PFSK-1 (cell line): ENCODE measurements at regions not wholly inside any gene's neighbourhood (a gene's known extent, or its start where the extent isn't known, plus 50 kb on each side); places are given as distances from the start of the nearest gene placed in this dataset.

Experiments used
- FOXP2 ChIP-seq: optimal IDR thresholded peaks from 2 replicates; pipeline ENCODE3; 2011; ENCODE audit warnings: borderline replicate concordance, control low read depth, inconsistent platforms; ENCODE audit not compliant: insufficient read depth; ENCODE audit errors: extremely low read length, extremely low read depth
- POLR2AphosphoS5 ChIP-seq: IDR thresholded peaks from 2 replicates; pipeline ENCODE4 v1.6.1; 2012; ENCODE audit warnings: low read depth, mild to moderate bottlenecking, control low read depth, low read length, moderate library complexity
- SIN3A ChIP-seq: IDR thresholded peaks from 2 replicates; pipeline ENCODE4 v1.6.1; 2012; ENCODE audit warnings: mild to moderate bottlenecking, low read length, moderate library complexity, borderline replicate concordance; ENCODE audit not compliant: insufficient read depth
- TAF1 ChIP-seq: IDR thresholded peaks from 2 replicates; pipeline ENCODE4 v1.6.1; 2012; ENCODE audit warnings: low read length, control low read depth, borderline replicate concordance; ENCODE audit not compliant: insufficient read depth
- TF ChIP-seq, protein P1 (sequence below), 2 experiments: IDR thresholded peaks; 2 replicates each; pipeline versions ENCODE4 v1.6.1 to v1.8.0; 2011 to 2012; ENCODE audit warnings: low read depth in 2 of 2, low read length in 2 of 2, control low read depth in 1 of 2, inconsistent platforms in 1 of 2, mild to moderate bottlenecking in 1 of 2, moderate library complexity in 1 of 2; ENCODE audit not compliant: insufficient read depth in 1 of 2

- TF ChIP-seq, protein P1, sequence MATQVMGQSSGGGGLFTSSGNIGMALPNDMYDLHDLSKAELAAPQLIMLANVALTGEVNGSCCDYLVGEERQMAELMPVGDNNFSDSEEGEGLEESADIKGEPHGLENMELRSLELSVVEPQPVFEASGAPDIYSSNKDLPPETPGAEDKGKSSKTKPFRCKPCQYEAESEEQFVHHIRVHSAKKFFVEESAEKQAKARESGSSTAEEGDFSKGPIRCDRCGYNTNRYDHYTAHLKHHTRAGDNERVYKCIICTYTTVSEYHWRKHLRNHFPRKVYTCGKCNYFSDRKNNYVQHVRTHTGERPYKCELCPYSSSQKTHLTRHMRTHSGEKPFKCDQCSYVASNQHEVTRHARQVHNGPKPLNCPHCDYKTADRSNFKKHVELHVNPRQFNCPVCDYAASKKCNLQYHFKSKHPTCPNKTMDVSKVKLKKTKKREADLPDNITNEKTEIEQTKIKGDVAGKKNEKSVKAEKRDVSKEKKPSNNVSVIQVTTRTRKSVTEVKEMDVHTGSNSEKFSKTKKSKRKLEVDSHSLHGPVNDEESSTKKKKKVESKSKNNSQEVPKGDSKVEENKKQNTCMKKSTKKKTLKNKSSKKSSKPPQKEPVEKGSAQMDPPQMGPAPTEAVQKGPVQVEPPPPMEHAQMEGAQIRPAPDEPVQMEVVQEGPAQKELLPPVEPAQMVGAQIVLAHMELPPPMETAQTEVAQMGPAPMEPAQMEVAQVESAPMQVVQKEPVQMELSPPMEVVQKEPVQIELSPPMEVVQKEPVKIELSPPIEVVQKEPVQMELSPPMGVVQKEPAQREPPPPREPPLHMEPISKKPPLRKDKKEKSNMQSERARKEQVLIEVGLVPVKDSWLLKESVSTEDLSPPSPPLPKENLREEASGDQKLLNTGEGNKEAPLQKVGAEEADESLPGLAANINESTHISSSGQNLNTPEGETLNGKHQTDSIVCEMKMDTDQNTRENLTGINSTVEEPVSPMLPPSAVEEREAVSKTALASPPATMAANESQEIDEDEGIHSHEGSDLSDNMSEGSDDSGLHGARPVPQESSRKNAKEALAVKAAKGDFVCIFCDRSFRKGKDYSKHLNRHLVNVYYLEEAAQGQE (IDR thresholded peaks at IDR 0.05; ENCODE audit: insufficient read depth in 1 of 2, low read depth in 2 of 2, low read length in 2 of 2), result no peak
- TF ChIP-seq POLR2AphosphoS5, result no peak
- no peak for TF ChIP-seq FOXP2
- TF ChIP-seq TAF1, result no peak
- no peak for TF ChIP-seq SIN3A
Observed at GRCh38 chr2:150258781-150259307, 228.6 kb downstream of the RND3 start.

GRCh38 chr2:150256736-150257135 lies 230.7 kb downstream of the RND3 start:
- TF ChIP-seq FOXP2, result no peak
- TF ChIP-seq, protein P1 (IDR thresholded peaks at IDR 0.05; ENCODE audit: insufficient read depth in 1 of 2, low read depth in 2 of 2, low read length in 2 of 2), result no peak
- no peak for TF ChIP-seq TAF1
- TF ChIP-seq POLR2AphosphoS5, result no peak
- TF ChIP-seq SIN3A, result no peak

DNA sequence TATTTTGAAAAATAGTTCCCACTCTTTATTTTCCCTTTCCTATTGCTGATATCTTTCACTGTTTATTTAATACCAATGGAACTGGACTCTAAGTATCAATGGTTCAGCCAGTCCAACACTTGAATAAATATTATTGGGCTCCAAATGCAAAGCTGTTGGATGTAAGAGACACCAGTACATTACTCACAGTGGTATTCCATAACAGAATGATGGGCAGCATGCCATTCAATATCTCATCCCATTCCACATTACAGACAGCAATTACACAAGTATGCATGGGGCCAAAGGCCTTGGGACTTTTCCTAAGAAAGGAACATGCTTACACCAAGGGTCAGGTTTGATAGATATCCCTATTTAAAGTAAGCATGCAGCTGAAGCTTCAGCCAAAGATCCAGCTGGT lies 231.9 kb downstream of the RND3 start:
- TF ChIP-seq TAF1 (no peak), FOXP2 (no peak), SIN3A (no peak), POLR2AphosphoS5 (no peak)
- TF ChIP-seq, protein P1 (IDR thresholded peaks at IDR 0.05; ENCODE audit: insufficient read depth in 1 of 2, low read depth in 2 of 2, low read length in 2 of 2), result no peak

GRCh38 chr2:150247481-150247880 lies 240.0 kb downstream of the RND3 start:
- TF ChIP-seq FOXP2 (no peak), POLR2AphosphoS5 (no peak), SIN3A (no peak), TAF1 (no peak)
- TF ChIP-seq, protein P1 (IDR thresholded peaks at IDR 0.05; ENCODE audit: insufficient read depth in 1 of 2, low read depth in 2 of 2, low read length in 2 of 2), result no peak
